Vagina (tissue), 2 donors: ENCODE measurements at regions not wholly inside any gene's neighbourhood (a gene's known extent, or its start where the extent isn't known, plus 50 kb on each side); places are given as distances from the start of the nearest gene placed in this dataset.

Experiments used
- POLR2A ChIP-seq, 2 donors: fragments of 450-650 bp; IDR thresholded peaks; one replicate each; pipeline ENCODE4 v1.6.1; 2017; ENCODE audit warnings: antibody characterized with exemption in 2 of 2, mild to moderate bottlenecking in 2 of 2, moderate library complexity in 2 of 2
- TF ChIP-seq, protein P1 (sequence below), 3 experiments: fragments of 450-650 bp in 2 of 3; fragments of 200-600 bp in 1 of 3; sonication (generic) in 1 of 3; IDR thresholded peaks; one replicate each; pipeline ENCODE4 v1.5.1; 2017 to 2019; ENCODE audit warnings: antibody characterized with exemption in 3 of 3, mild to moderate bottlenecking in 2 of 3, moderate library complexity in 2 of 3

- TF ChIP-seq, protein P1, sequence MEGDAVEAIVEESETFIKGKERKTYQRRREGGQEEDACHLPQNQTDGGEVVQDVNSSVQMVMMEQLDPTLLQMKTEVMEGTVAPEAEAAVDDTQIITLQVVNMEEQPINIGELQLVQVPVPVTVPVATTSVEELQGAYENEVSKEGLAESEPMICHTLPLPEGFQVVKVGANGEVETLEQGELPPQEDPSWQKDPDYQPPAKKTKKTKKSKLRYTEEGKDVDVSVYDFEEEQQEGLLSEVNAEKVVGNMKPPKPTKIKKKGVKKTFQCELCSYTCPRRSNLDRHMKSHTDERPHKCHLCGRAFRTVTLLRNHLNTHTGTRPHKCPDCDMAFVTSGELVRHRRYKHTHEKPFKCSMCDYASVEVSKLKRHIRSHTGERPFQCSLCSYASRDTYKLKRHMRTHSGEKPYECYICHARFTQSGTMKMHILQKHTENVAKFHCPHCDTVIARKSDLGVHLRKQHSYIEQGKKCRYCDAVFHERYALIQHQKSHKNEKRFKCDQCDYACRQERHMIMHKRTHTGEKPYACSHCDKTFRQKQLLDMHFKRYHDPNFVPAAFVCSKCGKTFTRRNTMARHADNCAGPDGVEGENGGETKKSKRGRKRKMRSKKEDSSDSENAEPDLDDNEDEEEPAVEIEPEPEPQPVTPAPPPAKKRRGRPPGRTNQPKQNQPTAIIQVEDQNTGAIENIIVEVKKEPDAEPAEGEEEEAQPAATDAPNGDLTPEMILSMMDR (IDR thresholded peaks at IDR 0.05) = no peak
- TF ChIP-seq POLR2A (IDR thresholded peaks at IDR 0.05) = no peak
These were observed 1005.5 kb upstream of the CITED2 start for GRCh38 chr6:140379919-140380318.
